ENCODE measurements at regions not wholly inside any gene's neighbourhood (a gene's known extent, or its start where the extent isn't known, plus 50 kb on each side); places are given as distances from the start of the nearest gene placed in this dataset.

- Histone ChIP-seq H3K9me3 (no peaks in the 10 kb centered on the region), H3K27me3 (no peaks in the 10 kb centered on the region), H3K36me3 (no peaks in the 10 kb centered on the region), H3K4me3 (no peak overlapping the region)
- DNase-seq, result no peak
These were observed 405.1 kb downstream of the TUSC7 start for GRCh38 chr3:117114517-117115265.

DNA sequence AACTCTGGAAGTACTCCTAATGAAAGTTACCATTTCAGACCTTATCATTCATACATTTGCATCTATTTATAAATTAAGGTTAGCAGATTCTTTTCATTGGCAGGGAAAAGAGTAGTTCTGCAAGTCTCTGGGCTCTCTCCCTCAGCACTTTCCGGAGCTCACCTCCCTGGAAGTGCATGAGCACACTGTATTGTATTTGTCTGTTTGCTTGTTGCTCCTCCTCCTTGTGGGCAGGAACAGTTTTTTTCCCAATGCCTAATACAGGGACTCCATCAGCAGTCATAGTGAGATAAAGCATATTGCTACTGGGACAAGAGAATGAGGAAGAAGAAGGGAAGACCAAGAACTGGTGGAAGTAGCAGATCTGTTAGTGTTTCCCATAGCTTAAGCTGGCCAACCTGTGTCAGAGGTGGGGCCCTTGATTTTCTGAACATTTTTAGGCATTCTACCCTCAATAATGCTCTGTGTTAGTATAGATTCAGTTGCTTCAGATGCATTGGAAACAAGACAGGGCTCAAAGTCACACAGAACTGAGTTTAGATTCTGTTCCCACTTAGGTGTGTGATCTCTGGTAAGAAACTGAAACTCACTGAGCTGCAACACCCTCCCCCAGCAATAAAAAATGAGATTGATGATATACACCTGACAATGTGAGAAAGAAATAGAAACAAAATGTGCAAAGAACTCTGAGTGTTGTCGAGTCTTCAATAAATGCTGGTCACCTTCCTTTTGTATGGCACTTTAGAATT, 407.8 kb downstream of the TUSC7 start:
- no peaks in the 10 kb centered on the region for H3K9me3 ChIP-seq
- no peak overlapping the region for H3K4me3 ChIP-seq
- DNase-seq, result no peak
- no peaks in the 10 kb centered on the region for H3K36me3 ChIP-seq
- no peaks in the 10 kb centered on the region for H3K27me3 ChIP-seq

DNA sequence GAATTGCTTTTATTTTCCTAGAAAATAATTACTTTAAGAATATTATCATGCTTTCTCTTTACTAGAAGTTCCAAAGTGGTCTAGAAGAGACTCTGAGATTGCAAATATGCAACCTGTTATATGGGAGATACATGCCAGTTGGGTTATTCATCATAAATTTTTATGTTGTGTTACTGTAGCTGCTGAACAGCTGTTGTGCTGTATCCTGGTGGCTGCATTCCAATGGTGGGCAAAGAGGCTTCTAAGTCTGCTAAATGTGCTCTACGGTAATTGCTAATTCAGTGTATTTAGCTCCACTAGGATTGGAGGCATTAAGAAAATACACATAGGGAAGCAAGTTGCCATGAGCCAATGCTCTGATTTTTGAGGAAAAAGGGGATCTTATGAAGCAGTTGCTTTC, 409.0 kb downstream of the TUSC7 start:
- H3K36me3 ChIP-seq, result no peaks in the 10 kb centered on the region
- H3K9me3 ChIP-seq, result no peaks in the 10 kb centered on the region
- DNase-seq, result no peak
- H3K4me3 ChIP-seq, result no peak overlapping the region
- H3K27me3 ChIP-seq, result no peaks in the 10 kb centered on the region

DNA sequence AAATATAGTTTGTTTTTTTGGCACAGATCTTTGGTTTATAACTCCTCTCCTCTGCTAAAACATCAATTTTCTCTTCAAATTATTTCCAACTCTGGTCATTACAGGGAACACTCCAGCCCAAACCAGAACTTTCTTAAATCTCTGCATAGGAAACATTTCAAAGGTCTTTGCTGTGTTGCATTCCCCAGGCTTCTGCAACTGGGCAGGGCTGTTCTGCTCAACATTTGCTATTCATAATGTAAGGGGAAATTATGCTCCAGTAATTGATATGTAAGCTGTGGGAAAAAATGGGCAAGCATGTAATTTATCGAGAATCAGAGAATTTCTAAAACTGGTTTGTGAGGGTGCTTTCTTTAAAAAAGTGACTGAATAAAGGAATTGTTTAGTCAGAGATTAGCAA, 410.4 kb downstream of the TUSC7 start:
- Histone ChIP-seq H3K36me3 (no peaks in the 10 kb centered on the region), H3K9me3 (no peaks in the 10 kb centered on the region), H3K4me3 (no peak overlapping the region), H3K27me3 (no peaks in the 10 kb centered on the region)
- no peak for DNase-seq

DNA sequence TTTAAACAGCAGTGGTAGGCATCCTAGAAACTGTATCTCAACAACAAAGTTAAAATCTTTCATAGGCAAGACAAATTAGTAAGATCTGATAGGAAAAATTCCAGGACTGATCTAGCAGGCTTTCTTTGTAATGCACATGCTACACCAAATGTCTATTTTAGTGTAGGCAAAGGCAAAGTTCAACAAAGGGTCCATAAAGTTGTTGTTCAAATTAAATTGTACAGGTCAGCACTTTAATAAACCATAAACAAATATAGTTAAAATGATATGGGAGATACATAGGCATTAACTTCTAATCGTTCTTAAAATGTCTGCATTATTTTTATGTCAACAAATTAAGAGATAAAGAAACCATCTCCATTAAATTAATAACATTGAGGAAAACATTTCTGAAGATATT, 413.0 kb downstream of the TUSC7 start:
- no peak for DNase-seq
- Histone ChIP-seq H3K27me3 (no peaks in the 10 kb centered on the region), H3K9me3 (no peaks in the 10 kb centered on the region), H3K4me3 (no peak overlapping the region), H3K36me3 (no peaks in the 10 kb centered on the region)

GRCh38 chr3:117126460-117126859, 416.9 kb downstream of the TUSC7 start:
- Histone ChIP-seq H3K27me3 (no peaks in the 10 kb centered on the region), H3K9me3 (no peaks in the 10 kb centered on the region), H3K4me3 (no peak overlapping the region), H3K36me3 (no peaks in the 10 kb centered on the region)
- no peak for DNase-seq

- DNase-seq, result no peak
- no peaks in the 10 kb centered on the region for H3K27me3 ChIP-seq
- H3K9me3 ChIP-seq, result no peaks in the 10 kb centered on the region
- no peaks in the 10 kb centered on the region for H3K36me3 ChIP-seq
- no peak overlapping the region for H3K4me3 ChIP-seq
These were observed 417.5 kb downstream of the TUSC7 start for GRCh38 chr3:117126946-117127546.

DNA sequence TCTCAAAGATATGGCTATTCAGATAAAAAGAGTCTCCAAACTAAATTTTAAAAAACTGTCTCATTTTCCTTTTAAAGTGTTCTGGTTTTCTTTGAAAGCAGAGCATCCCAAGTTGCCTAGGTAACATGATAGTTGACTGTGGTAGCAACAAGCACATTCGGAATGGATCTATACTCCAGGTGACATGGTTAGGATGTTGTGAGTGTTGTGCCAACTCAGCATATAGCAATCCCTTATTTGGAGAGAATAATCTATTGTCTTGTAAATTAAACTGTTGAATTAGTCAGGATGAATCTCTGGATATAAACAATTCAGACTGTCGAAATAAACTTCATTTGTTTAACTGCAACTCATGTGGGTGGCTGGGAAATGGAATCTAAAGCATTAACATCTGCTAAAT, 418.6 kb downstream of the TUSC7 start:
- Histone ChIP-seq H3K36me3 (no peaks in the 10 kb centered on the region), H3K27me3 (no peaks in the 10 kb centered on the region), H3K9me3 (no peaks in the 10 kb centered on the region), H3K4me3 (no peak overlapping the region)
- no peak for DNase-seq

DNA sequence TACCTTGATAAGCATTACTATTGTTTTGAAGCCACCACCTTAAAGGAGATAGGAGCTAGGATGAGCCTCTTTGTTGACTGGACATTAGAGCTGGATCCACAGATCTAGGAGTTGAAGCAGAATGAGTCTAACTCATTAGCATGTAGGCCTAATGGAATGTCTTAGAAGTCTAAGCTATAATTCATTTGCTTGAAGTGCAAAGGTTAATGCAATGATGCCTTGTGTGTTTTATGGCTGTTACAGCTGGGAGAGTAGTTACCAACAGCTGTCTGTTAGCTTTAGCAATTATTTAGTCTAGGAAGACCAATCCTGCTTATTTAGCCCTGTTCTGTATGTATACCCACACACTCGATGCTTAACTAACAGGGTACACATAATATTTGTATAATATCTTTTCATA, 419.3 kb downstream of the TUSC7 start:
- H3K9me3 ChIP-seq, result no peaks in the 10 kb centered on the region
- no peak for DNase-seq
- no peaks in the 10 kb centered on the region for H3K36me3 ChIP-seq
- H3K4me3 ChIP-seq, result no peak overlapping the region
- no peaks in the 10 kb centered on the region for H3K27me3 ChIP-seq

GRCh38 chr3:117129516-117129915, 419.9 kb downstream of the TUSC7 start:
- Histone ChIP-seq H3K4me3 (no peak overlapping the region), H3K27me3 (no peaks in the 10 kb centered on the region), H3K36me3 (no peaks in the 10 kb centered on the region), H3K9me3 (no peaks in the 10 kb centered on the region)
- no peak for DNase-seq

- no peaks in the 10 kb centered on the region for H3K36me3 ChIP-seq
- H3K27me3 ChIP-seq, result no peaks in the 10 kb centered on the region
- no peak for DNase-seq
- no peak overlapping the region for H3K4me3 ChIP-seq
- no peaks in the 10 kb centered on the region for H3K9me3 ChIP-seq
These were observed 420.6 kb downstream of the TUSC7 start for GRCh38 chr3:117130222-117130621.

- no peak for DNase-seq
- Histone ChIP-seq H3K9me3 (no peaks in the 10 kb centered on the region), H3K4me3 (no peak overlapping the region), H3K27me3 (no peaks in the 10 kb centered on the region), H3K36me3 (no peaks in the 10 kb centered on the region)
These were observed 421.7 kb downstream of the TUSC7 start for GRCh38 chr3:117131259-117131658.

DNA sequence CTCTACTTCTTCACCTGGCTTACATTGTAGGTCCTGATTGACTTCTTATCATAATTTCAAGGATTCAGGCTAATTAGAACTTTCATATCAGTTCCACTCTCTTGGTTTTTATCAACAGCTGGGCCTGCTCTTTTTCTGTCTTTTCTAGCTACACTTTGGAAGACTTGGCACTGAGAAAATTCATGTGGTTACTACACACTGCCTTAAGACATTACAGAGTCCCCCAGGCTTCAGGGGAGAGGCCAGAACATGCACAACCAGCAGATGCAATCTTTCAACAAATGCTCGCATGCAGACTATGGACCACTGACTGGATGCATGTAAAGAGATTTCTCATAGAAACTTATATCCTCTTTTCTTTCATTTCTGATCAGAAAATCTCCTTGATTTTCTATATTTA, 423.5 kb downstream of the TUSC7 start:
- H3K4me3 ChIP-seq, result no peak overlapping the region
- no peak for DNase-seq
- no peaks in the 10 kb centered on the region for H3K27me3 ChIP-seq
- H3K9me3 ChIP-seq, result no peaks in the 10 kb centered on the region
- no peaks in the 10 kb centered on the region for H3K36me3 ChIP-seq

GRCh38 chr3:117135207-117135606, 425.6 kb downstream of the TUSC7 start:
- DNase-seq, result no peak
- H3K9me3 ChIP-seq, result no peaks in the 10 kb centered on the region
- H3K27me3 ChIP-seq, result no peaks in the 10 kb centered on the region
- no peaks in the 10 kb centered on the region for H3K36me3 ChIP-seq
- H3K4me3 ChIP-seq, result no peak overlapping the region

GRCh38 chr3:117136003-117136402, 426.4 kb downstream of the TUSC7 start:
- Histone ChIP-seq H3K36me3 (no peaks in the 10 kb centered on the region), H3K9me3 (no peaks in the 10 kb centered on the region), H3K4me3 (no peak overlapping the region), H3K27me3 (no peaks in the 10 kb centered on the region)
- no peak for DNase-seq

- no peaks in the 10 kb centered on the region for H3K27me3 ChIP-seq
- no peak overlapping the region for H3K4me3 ChIP-seq
These were observed 427.5 kb downstream of the TUSC7 start for GRCh38 chr3:117137065-117137464.

GRCh38 chr3:117139681-117140080, 430.1 kb downstream of the TUSC7 start:
- no peak overlapping the region for H3K4me3 ChIP-seq
- no peak for DNase-seq
- H3K27me3 ChIP-seq, result no peaks in the 10 kb centered on the region
- H3K36me3 ChIP-seq, result no peaks in the 10 kb centered on the region
- no peaks in the 10 kb centered on the region for H3K9me3 ChIP-seq

More at GRCh38 chr3:117137065-117137464, 427.5 kb downstream of the TUSC7 start:
- no peak for DNase-seq
- Histone ChIP-seq H3K9me3 (no peaks in the 10 kb centered on the region), H3K36me3 (no peaks in the 10 kb centered on the region)

GRCh38 chr3:117141812-117142211, 432.2 kb downstream of the TUSC7 start:
- H3K4me3 ChIP-seq, result no peak overlapping the region
- no peaks in the 10 kb centered on the region for H3K27me3 ChIP-seq
- H3K36me3 ChIP-seq, result no peaks in the 10 kb centered on the region
- DNase-seq, result no peak
- no peaks in the 10 kb centered on the region for H3K9me3 ChIP-seq

Measured in MG63 (cell line).